Trophoblast cell (in vitro differentiated cells and primary cell): ENCODE measurements at regions not wholly inside any gene's neighbourhood (a gene's known extent, or its start where the extent isn't known, plus 50 kb on each side); places are given as distances from the start of the nearest gene placed in this dataset.

Experiments used
- DNase-seq, 2 donors: peaks; one replicate each; pipeline ENCODE4 v3.0.0-alpha.2; 2016
- H2AFZ ChIP-seq: 2 replicates; pipeline ENCODE4 v1.6.1; 2013; ENCODE audit warnings: low read length, moderate library complexity, mild to moderate bottlenecking; ENCODE audit not compliant: insufficient read depth, poor library complexity
- H2AK5ac ChIP-seq: 2 replicates; pipeline ENCODE4 v1.6.1; 2013; ENCODE audit warnings: mild to moderate bottlenecking, low read length
- H2BK120ac ChIP-seq: 2 replicates; pipeline ENCODE4 v1.6.1; 2013; ENCODE audit warnings: low read length, mild to moderate bottlenecking, moderate library complexity; ENCODE audit not compliant: insufficient read depth, poor library complexity
- H2BK12ac ChIP-seq: 2 replicates; pipeline ENCODE4 v1.6.1; 2013; ENCODE audit warnings: mild to moderate bottlenecking, low read length, moderate library complexity
- H2BK5ac ChIP-seq: 2 replicates; pipeline ENCODE4 v1.6.1; 2013; ENCODE audit warnings: low read length, low read depth, moderate library complexity, mild to moderate bottlenecking; ENCODE audit not compliant: poor library complexity
- H3K14ac ChIP-seq: 2 replicates; pipeline ENCODE4 v1.6.1; 2013; ENCODE audit warnings: mild to moderate bottlenecking, low read length
- H3K18ac ChIP-seq: 2 replicates; pipeline ENCODE4 v1.6.1; 2013; ENCODE audit warnings: mild to moderate bottlenecking, low read length
- H3K23ac ChIP-seq: 2 replicates; pipeline ENCODE4 v1.6.1; 2013; ENCODE audit warnings: low read length
- H3K27ac ChIP-seq: 2 replicates; pipeline ENCODE4 v1.5.1; 2013; ENCODE audit warnings: low read depth, mild to moderate bottlenecking, inconsistent platforms, low read length, moderate library complexity
- H3K27me3 ChIP-seq: 2 replicates; pipeline ENCODE4 v1.6.1; 2013; ENCODE audit warnings: inconsistent platforms, mild to moderate bottlenecking, low read length, moderate library complexity; ENCODE audit not compliant: insufficient read depth
- H3K36me3 ChIP-seq, 2 experiments: 1 replicate in 1 of 2; 2 replicates in 1 of 2; pipeline ENCODE4 v1.6.1; 2013; ENCODE audit warnings: low read length in 2 of 2, mild to moderate bottlenecking in 2 of 2, moderate library complexity in 1 of 2; ENCODE audit not compliant: insufficient read depth in 2 of 2, control insufficient read depth in 1 of 2
- H3K4ac ChIP-seq: 2 replicates; pipeline ENCODE4 v1.6.1; 2013; ENCODE audit warnings: low read depth, mild to moderate bottlenecking, low read length, moderate library complexity
- H3K4me1 ChIP-seq, 2 experiments: 1 replicate in 1 of 2; 2 replicates in 1 of 2; pipeline ENCODE4 v1.6.1; 2013; ENCODE audit warnings: low read length in 2 of 2, mild to moderate bottlenecking in 2 of 2, moderate library complexity in 1 of 2; ENCODE audit not compliant: insufficient read depth in 2 of 2, control insufficient read depth in 1 of 2
- H3K4me2 ChIP-seq: 2 replicates; pipeline ENCODE4 v1.6.1; 2013; ENCODE audit warnings: inconsistent platforms, mild to moderate bottlenecking, low read length, moderate library complexity
- H3K4me3 ChIP-seq: 2 replicates; pipeline ENCODE4 v1.5.1; 2013; ENCODE audit warnings: mild to moderate bottlenecking, low read depth, low read length, inconsistent platforms
- H3K79me1 ChIP-seq: one replicate; pipeline ENCODE4 v1.6.1; 2013; ENCODE audit warnings: low read length
- H3K79me2 ChIP-seq: 2 replicates; pipeline ENCODE4 v1.6.1; 2013; ENCODE audit warnings: low read length, mild to moderate bottlenecking; ENCODE audit not compliant: control insufficient read depth, insufficient read depth, poor library complexity
- H3K9ac ChIP-seq: 2 replicates; pipeline ENCODE4 v1.6.1; 2013; ENCODE audit warnings: mild to moderate bottlenecking, low read length
- H3K9me3 ChIP-seq: 2 replicates; pipeline ENCODE4 v1.6.1; 2013; ENCODE audit warnings: low read depth, mild to moderate bottlenecking, control low read depth, inconsistent platforms, low read length; ENCODE audit not compliant: insufficient read depth
- H4K12ac ChIP-seq: 2 replicates; pipeline ENCODE4 v1.6.1; 2013; ENCODE audit warnings: low read depth, mild to moderate bottlenecking, low read length, moderate library complexity
- H4K8ac ChIP-seq: 2 replicates; pipeline ENCODE4 v1.6.1; 2013; ENCODE audit warnings: low read depth, mild to moderate bottlenecking, low read length, moderate library complexity
- H4K91ac ChIP-seq: one replicate; pipeline ENCODE4 v1.6.1; 2013; ENCODE audit warnings: low read depth, mild to moderate bottlenecking, low read length, moderate library complexity
- WGBS: extraction: QIAGEN DNeasy Blood & Tissue Kit; methylation state at CpG from one replicate; pipeline ENCODE4 v1.1.7; 2013; ENCODE audit warnings: missing lambda C conversion rate; ENCODE audit not compliant: insufficient read length, insufficient coverage; ENCODE audit errors: extremely low coverage; 5-methylcytosine and 5-hydroxymethylcytosine counted together

DNA sequence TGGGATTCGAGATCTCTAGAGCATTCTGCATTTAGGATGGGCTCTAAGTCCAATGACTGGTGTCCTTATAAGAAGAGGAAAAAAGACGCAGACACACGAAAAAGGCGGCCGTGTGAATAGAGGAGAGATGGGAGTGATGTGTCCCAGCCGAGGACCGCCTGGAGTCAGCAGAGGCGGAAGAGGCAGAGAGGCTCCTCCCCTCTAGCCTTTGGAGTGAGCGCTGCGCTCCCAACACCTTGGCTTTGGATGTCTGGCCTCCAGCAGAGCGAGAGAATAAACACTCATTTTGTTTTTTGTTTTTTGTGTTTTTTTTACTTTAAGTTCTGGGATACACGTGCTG lies 83.0 kb upstream of the RTL6 start:
- H3K4me2 ChIP-seq: no peak overlapping the region
- no peaks in the 10 kb centered on the region for H3K4me1 ChIP-seq
- H3K27ac ChIP-seq: no peak overlapping the region
- no peak overlapping the region for H3K14ac ChIP-seq
- no peak overlapping the region for H4K8ac ChIP-seq
- no peaks in the 10 kb centered on the region for H3K79me1 ChIP-seq
- H3K18ac ChIP-seq: no peak overlapping the region
- H4K91ac ChIP-seq: no peak overlapping the region
- peaks cover 2% of the 10 kb centered on the region for H3K9me3 ChIP-seq
- DNase-seq: no peak
- no CpG with 5 or more reads among the region's 12 CpGs for WGBS
- H3K79me2 ChIP-seq: no peaks in the 10 kb centered on the region
- H3K9ac ChIP-seq: no peak overlapping the region
- H2BK5ac ChIP-seq: no peak overlapping the region
- no peak overlapping the region for H3K23ac ChIP-seq
- H3K4me3 ChIP-seq: no peak overlapping the region
- no peak overlapping the region for H2BK120ac ChIP-seq
- H2AK5ac ChIP-seq: no peak overlapping the region
- H3K4ac ChIP-seq: no peak overlapping the region
- H4K12ac ChIP-seq: no peak overlapping the region
- no peak overlapping the region for H2BK12ac ChIP-seq
- H2AFZ ChIP-seq: no peak overlapping the region
- no peaks in the 10 kb centered on the region for H3K36me3 ChIP-seq
- no peaks in the 10 kb centered on the region for H3K27me3 ChIP-seq

DNA sequence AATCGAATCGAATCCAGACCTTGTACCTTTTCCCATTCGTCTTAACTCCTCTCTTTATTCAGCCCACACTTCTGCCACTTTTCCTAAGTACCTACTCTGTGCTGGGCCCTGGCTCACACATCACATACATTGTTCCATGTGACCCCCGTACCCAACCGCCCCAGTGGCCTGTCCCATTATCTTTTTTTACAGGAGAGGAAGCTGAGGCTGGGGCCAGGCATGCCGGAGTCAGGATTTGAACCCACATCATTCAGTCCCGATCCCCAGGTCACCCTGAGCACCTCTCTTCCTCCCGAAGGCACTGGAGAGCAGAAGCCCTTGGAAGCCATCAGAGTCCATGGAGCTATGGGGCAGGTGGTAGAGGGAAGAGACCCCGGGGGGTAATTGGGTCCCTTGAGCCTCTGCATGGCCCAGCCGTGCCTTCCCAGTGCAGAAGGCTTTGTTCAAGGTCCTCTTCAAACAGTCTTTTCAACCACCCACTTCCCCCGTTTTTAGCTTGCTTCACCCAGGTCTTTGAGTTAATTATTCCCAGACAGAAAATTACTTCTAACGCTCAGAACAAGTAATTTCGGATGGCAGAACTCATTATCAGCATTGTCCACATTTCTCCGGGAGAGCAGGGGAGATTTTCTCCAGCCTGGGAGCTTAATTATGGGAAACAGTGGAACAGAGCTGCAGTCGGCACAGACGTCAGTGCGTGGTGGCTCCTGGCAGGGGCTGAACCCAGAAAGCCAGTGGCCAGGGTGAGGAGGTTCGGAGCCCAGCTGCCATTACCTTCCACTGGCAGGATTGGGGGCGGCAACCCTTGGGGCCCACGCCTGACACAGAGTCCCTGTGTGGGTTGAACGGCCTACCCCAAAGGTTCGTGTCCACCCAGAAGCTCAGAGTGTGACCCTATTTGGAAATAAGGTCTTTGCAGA lies 82.4 kb upstream of the RTL6 start:
- Histone ChIP-seq H4K91ac (no peak overlapping the region), H3K79me1 (no peaks in the 10 kb centered on the region), H3K27ac (no peak overlapping the region), H3K9ac (no peak overlapping the region), H4K12ac (no peak overlapping the region), H2AK5ac (no peak overlapping the region), H3K23ac (no peak overlapping the region), H3K4ac (no peak overlapping the region), H3K4me2 (no peak overlapping the region), H3K4me3 (no peak overlapping the region), H3K14ac (no peak overlapping the region), H4K8ac (no peak overlapping the region), H2BK12ac (no peak overlapping the region), H3K36me3 (no peaks in the 10 kb centered on the region), H3K27me3 (no peaks in the 10 kb centered on the region), H3K9me3 (peaks cover 2% of the 10 kb centered on the region), H2AFZ (no peak overlapping the region), H3K18ac (no peak overlapping the region), H3K79me2 (no peaks in the 10 kb centered on the region), H2BK5ac (no peak overlapping the region), H3K4me1 (no peaks in the 10 kb centered on the region), H2BK120ac (no peak overlapping the region)
- DNase-seq: no peak
- WGBS: no CpG with 5 or more reads among the region's 22 CpGs

DNA sequence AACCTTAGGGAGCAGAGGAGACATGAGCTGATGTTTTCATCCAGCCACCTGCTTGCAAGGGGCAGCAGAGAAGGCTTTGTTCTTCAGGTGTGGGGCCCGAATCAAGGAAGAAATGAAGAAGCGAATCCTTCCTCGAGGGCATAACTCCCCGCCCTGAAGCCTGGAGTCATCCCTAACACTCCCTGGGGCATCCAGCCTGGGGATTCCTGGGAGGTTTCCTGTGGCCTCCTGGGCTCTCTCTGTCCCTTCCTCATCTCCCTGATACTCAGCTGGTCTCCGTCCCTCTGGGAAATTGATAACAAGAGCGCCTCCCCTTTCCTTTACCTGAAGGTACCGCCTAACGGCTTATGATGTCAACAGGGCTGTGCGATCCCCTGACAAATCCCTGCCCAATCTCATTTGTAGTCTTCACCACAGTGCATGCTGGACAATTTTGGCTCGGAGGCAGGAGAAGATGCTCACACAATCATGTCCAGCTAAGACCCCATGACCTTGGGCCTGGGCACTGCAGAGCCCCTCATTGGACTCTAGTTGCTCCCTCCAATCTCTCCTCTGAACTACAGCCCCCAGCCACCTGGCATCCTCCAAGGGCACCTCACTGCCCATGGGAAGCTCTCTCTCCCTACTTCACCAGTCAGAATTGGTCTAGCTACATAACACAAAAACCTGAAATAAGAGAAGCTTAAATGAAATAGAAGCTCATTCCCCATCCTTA lies 80.6 kb upstream of the RTL6 start:
- Histone ChIP-seq H3K18ac (no peak overlapping the region), H3K4me1 (no peaks in the 10 kb centered on the region), H3K79me2 (no peaks in the 10 kb centered on the region), H3K27ac (no peak overlapping the region), H2BK120ac (no peak overlapping the region), H3K27me3 (no peaks in the 10 kb centered on the region), H4K91ac (no peak overlapping the region), H3K9me3 (peaks cover 2% of the 10 kb centered on the region), H3K9ac (no peak overlapping the region), H2BK5ac (no peak overlapping the region), H3K23ac (no peak overlapping the region), H4K12ac (no peak overlapping the region), H2BK12ac (no peak overlapping the region), H4K8ac (no peak overlapping the region), H3K14ac (no peak overlapping the region), H3K36me3 (no peaks in the 10 kb centered on the region), H2AFZ (no peak overlapping the region), H3K4me3 (no peak overlapping the region), H3K4ac (no peak overlapping the region), H2AK5ac (no peak overlapping the region), H3K79me1 (no peaks in the 10 kb centered on the region), H3K4me2 (no peak overlapping the region)
- no CpG with 5 or more reads among the region's 10 CpGs for WGBS
- peak in 1 of 2 donors; percentile 13 for DNase-seq

DNA sequence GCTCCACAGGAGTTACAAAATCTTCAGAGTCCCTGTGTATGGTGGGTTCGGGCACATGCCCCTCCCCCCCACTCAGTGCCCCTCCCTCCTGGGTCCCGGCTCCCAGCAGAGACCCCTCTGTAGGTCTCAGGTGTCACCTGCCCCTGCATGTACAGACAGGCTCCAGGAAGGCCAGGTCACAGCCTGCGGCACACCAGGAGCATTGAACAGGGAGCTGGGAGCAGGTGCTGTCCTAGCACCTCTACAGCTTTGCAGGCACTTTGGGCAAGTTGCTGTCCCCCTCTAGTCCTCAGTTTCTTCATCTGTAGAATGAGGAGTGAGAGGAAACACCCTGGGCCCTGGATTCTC lies 80.1 kb upstream of the RTL6 start:
- H3K4me1 ChIP-seq: no peaks in the 10 kb centered on the region
- no peak overlapping the region for H4K12ac ChIP-seq
- no CpG with 5 or more reads among the region's 3 CpGs for WGBS
- no peak overlapping the region for H2BK5ac ChIP-seq
- H3K18ac ChIP-seq: no peak overlapping the region
- no peak overlapping the region for H2AFZ ChIP-seq
- no peak overlapping the region for H3K4me3 ChIP-seq
- H3K27me3 ChIP-seq: no peaks in the 10 kb centered on the region
- no peaks in the 10 kb centered on the region for H3K79me1 ChIP-seq
- no peak overlapping the region for H3K27ac ChIP-seq
- H2AK5ac ChIP-seq: no peak overlapping the region
- no peak overlapping the region for H3K9ac ChIP-seq
- peaks cover 2% of the 10 kb centered on the region for H3K9me3 ChIP-seq
- no peaks in the 10 kb centered on the region for H3K36me3 ChIP-seq
- H2BK12ac ChIP-seq: no peak overlapping the region
- no peak overlapping the region for H2BK120ac ChIP-seq
- DNase-seq: no peak
- H4K91ac ChIP-seq: no peak overlapping the region
- no peak overlapping the region for H3K14ac ChIP-seq
- no peak overlapping the region for H3K4me2 ChIP-seq
- H3K79me2 ChIP-seq: no peaks in the 10 kb centered on the region
- no peak overlapping the region for H4K8ac ChIP-seq
- H3K23ac ChIP-seq: no peak overlapping the region
- no peak overlapping the region for H3K4ac ChIP-seq
